IMR-90 (cell line): ENCODE measurements at regions not wholly inside any gene's neighbourhood (a gene's known extent, or its start where the extent isn't known, plus 50 kb on each side); places are given as distances from the start of the nearest gene placed in this dataset.

Experiments
- ATAC-seq: fragments of 200-7000 bp; cut with Tn5 transposase; 2 replicates; pipeline ENCODE4 v1.9.1; 2020; ENCODE audit warnings: low read depth, mild to moderate bottlenecking, moderate library complexity
- BruUV-seq: library from RNA; stranded (reverse); fragments of 400-500 nt; replicated peaks from 2 replicates; lab custom pipeline; 2021; lab: Mats Ljungman, UMichigan
- CTCF ChIA-PET: fragments of 300-600 bp; formaldehyde crosslinking; extraction: SDS; loops from one replicate; lab custom pipeline; 2021; ENCODE audit warnings: antibody characterized with exemption; lab: Yijun Ruan, JAX
- POLR2A ChIA-PET: fragments of 300-600 bp; sonication (Branson Sonifier 250); formaldehyde crosslinking; loops from one replicate; lab custom pipeline; 2022; ENCODE audit warnings: antibody characterized with exemption; ENCODE audit not compliant: unreplicated experiment; lab: Charles Lee
- DNase-seq: peaks from one replicate; pipeline ENCODE4 v3.0.0; 2013
- H2AFZ ChIP-seq: replicated peaks from 2 replicates; pipeline ENCODE3; 2013; ENCODE audit warnings: low read length, mild to moderate bottlenecking; ENCODE audit not compliant: poor library complexity
- H2AK5ac ChIP-seq: 2 replicates; pipeline ENCODE4 v1.6.1; 2013; ENCODE audit warnings: low read depth, low read length, inconsistent platforms
- H2AK9ac ChIP-seq: replicated peaks from 2 replicates; pipeline ENCODE3; 2013; ENCODE audit warnings: mild to moderate bottlenecking, low read depth, low read length, moderate library complexity; ENCODE audit not compliant: poor library complexity
- H2BK120ac ChIP-seq: 2 replicates; pipeline ENCODE4 v1.6.1; 2013; ENCODE audit warnings: low read depth, low read length, inconsistent platforms
- H2BK15ac ChIP-seq: 3 replicates; pipeline ENCODE4 v1.6.1; 2013; ENCODE audit warnings: low read depth, low read length, inconsistent platforms
- H2BK20ac ChIP-seq: 2 replicates; pipeline ENCODE4 v1.6.1; 2013; ENCODE audit warnings: low read depth, mild to moderate bottlenecking, inconsistent platforms, low read length, moderate library complexity
- H2BK5ac ChIP-seq: 2 replicates; pipeline ENCODE4 v1.6.1; 2013; ENCODE audit warnings: mild to moderate bottlenecking, low read depth, low read length, inconsistent platforms; ENCODE audit not compliant: poor library complexity, severe bottlenecking
- H3K14ac ChIP-seq: replicated peaks from 2 replicates; pipeline ENCODE4 v1.6.1; 2013; ENCODE audit warnings: low read depth, low read length, inconsistent platforms
- H3K18ac ChIP-seq: 2 replicates; pipeline ENCODE4 v1.6.1; 2013; ENCODE audit warnings: low read depth, low read length, control low read depth
- H3K23ac ChIP-seq: 2 replicates; pipeline ENCODE4 v1.6.1; 2013; ENCODE audit warnings: low read depth, low read length, inconsistent platforms
- H3K27ac ChIP-seq: 2 replicates; pipeline ENCODE4 v1.5.1; 2013; ENCODE audit warnings: mild to moderate bottlenecking, control low read depth, low read length; ENCODE audit not compliant: insufficient read depth
- H3K27me3 ChIP-seq: 2 replicates; pipeline ENCODE4 v1.6.1; 2013; ENCODE audit warnings: low read length; ENCODE audit not compliant: control insufficient read depth, insufficient read depth
- H3K36me3 ChIP-seq: 2 replicates; pipeline ENCODE4 v1.6.1; 2013; ENCODE audit warnings: low read length, mixed read lengths; ENCODE audit not compliant: control insufficient read depth, insufficient read depth
- H3K4ac ChIP-seq: 2 replicates; pipeline ENCODE4 v1.6.1; 2013; ENCODE audit warnings: low read depth, low read length, inconsistent platforms
- H3K4me1 ChIP-seq: 2 replicates; pipeline ENCODE4 v1.6.1; 2013; ENCODE audit warnings: low read length, mixed read lengths; ENCODE audit not compliant: control insufficient read depth, insufficient read depth
- H3K4me2 ChIP-seq: 2 replicates; pipeline ENCODE4 v1.6.1; 2013; ENCODE audit warnings: low read depth, mild to moderate bottlenecking, control low read depth, low read length, moderate library complexity
- H3K4me3 ChIP-seq: 2 replicates; pipeline ENCODE4 v1.5.1; 2013; ENCODE audit warnings: low read depth, mild to moderate bottlenecking, control low read depth, low read length, moderate library complexity; ENCODE audit not compliant: insufficient read depth
- H3K56ac ChIP-seq: 2 replicates; pipeline ENCODE4 v1.6.1; 2013; ENCODE audit warnings: low read length, inconsistent platforms; ENCODE audit not compliant: insufficient read depth; ENCODE audit errors: extremely low read depth
- H3K79me1 ChIP-seq, 2 experiments: 2 replicates each; pipeline ENCODE4 v1.6.1; 2013; ENCODE audit warnings: low read length in 2 of 2, inconsistent platforms in 1 of 2, low read depth in 1 of 2
- H3K9ac ChIP-seq: 2 replicates; pipeline ENCODE4 v1.6.1; 2013; ENCODE audit warnings: low read depth, low read length, control low read depth
- H3K9me1 ChIP-seq: 2 replicates; pipeline ENCODE4 v1.6.1; 2013; ENCODE audit warnings: low read length, inconsistent platforms; ENCODE audit not compliant: insufficient read depth
- H3K9me3 ChIP-seq: 2 replicates; pipeline ENCODE4 v1.6.1; 2013; ENCODE audit warnings: low read length; ENCODE audit not compliant: control insufficient read depth, insufficient read depth
- H4K20me1 ChIP-seq: 2 replicates; pipeline ENCODE4 v1.6.1; 2013; ENCODE audit warnings: low read length, inconsistent platforms; ENCODE audit not compliant: insufficient read depth
- H4K5ac ChIP-seq: 2 replicates; pipeline ENCODE4 v1.6.1; 2013; ENCODE audit warnings: mild to moderate bottlenecking, low read depth, low read length, control low read depth
- H4K8ac ChIP-seq, 2 experiments: 2 replicates each; pipeline ENCODE4 v1.6.1; 2013; ENCODE audit warnings: low read depth in 2 of 2, low read length in 2 of 2, control low read depth in 1 of 2, inconsistent platforms in 1 of 2
- H4K91ac ChIP-seq: 2 replicates; pipeline ENCODE4 v1.6.1; 2013; ENCODE audit warnings: low read depth, low read length, inconsistent platforms; ENCODE audit not compliant: insufficient read depth
- CEBPB ChIP-seq: IDR thresholded peaks from 2 replicates; pipeline ENCODE4 v1.6.1; 2012; ENCODE audit warnings: low read depth, low read length, improper control_type of control experiment
- CHD1 ChIP-seq: IDR thresholded peaks from 2 replicates; pipeline ENCODE4 v1.6.1; 2012; ENCODE audit warnings: low read depth, low read length, improper control_type of control experiment
- FOS ChIP-seq: fragments of 150-350 bp; IDR thresholded peaks from 2 replicates; pipeline ENCODE4 v1.6.1; 2016; ENCODE audit warnings: low read depth, low read length
- MAFK ChIP-seq: IDR thresholded peaks from 2 replicates; pipeline ENCODE4 v1.6.1; 2012; ENCODE audit warnings: low read depth, low read length, improper control_type of control experiment
- MXI1 ChIP-seq: IDR thresholded peaks from 2 replicates; pipeline ENCODE4 v1.6.1; 2012; ENCODE audit warnings: low read depth, mild to moderate bottlenecking, low read length, moderate library complexity, borderline replicate concordance
- POLR2A ChIP-seq: IDR thresholded peaks from 2 replicates; pipeline ENCODE4 v1.6.1; 2012; ENCODE audit warnings: mild to moderate bottlenecking, low read depth, low read length
- RAD21 ChIP-seq: IDR thresholded peaks from 2 replicates; pipeline ENCODE4 v1.6.1; 2012; ENCODE audit warnings: low read length, improper control_type of control experiment
- RFX5 ChIP-seq: IDR thresholded peaks from 2 replicates; pipeline ENCODE4 v1.8.0; 2012; ENCODE audit warnings: low read depth, mild to moderate bottlenecking, low read length, moderate library complexity
- WGBS, 2 experiments: methylation state at CpG; one replicate each; pipeline versions ENCODE4 v1.1.5 to v1.1.7; 2013; ENCODE audit warnings: missing lambda C conversion rate in 2 of 2; ENCODE audit not compliant: insufficient read length in 1 of 2; ENCODE audit errors: extremely low coverage in 2 of 2; 5-methylcytosine and 5-hydroxymethylcytosine counted together
- dilution Hi-C: fragments of 300-500 bp; cut with HindIII; formaldehyde crosslinking; loops from one replicate; pipeline ENCODE4 v1.14.3; 2018; ENCODE audit warnings: low sequenced_read_pairs; ENCODE audit not compliant: unreplicated experiment
- in situ Hi-C: fragments of 300-500 bp; cut with MboI; formaldehyde crosslinking; loops from 3 replicates; pipeline ENCODE4 v1.14.3; 2019; ENCODE audit warnings: low sequenced_read_pairs, inconsistent platforms, mixed read lengths
- intact Hi-C: fragments of 100-400 bp; cut with micrococcal nuclease; formaldehyde crosslinking; loops from 2 replicates; pipeline ENCODE4 v1.10.0; 2022

- WGBS, 2 experiments, result no CpG with 5 or more reads among the region's 5 CpGs
- H3K4me2 ChIP-seq, result no peak overlapping the region
- no peaks in the 10 kb centered on the region for H3K9me3 ChIP-seq
- no peak overlapping the region for H2BK15ac ChIP-seq
- ATAC-seq (no peak), DNase-seq (no peak)
- H3K56ac ChIP-seq, result no peak overlapping the region
- H4K20me1 ChIP-seq, result no peaks in the 10 kb centered on the region
- H2AFZ ChIP-seq, result no peak overlapping the region
- H3K79me1 ChIP-seq, result no peaks in the 10 kb centered on the region
- H3K14ac ChIP-seq, result no peak overlapping the region
- H2BK20ac ChIP-seq, result no peak overlapping the region
- dilution Hi-C loops, result no loop called here
- no peak overlapping the region for H2AK9ac ChIP-seq
- no peak for TF ChIP-seq RFX5
- TF ChIP-seq MXI1, result no peak
- TF ChIP-seq FOS, result no peak
- TF ChIP-seq CHD1, result no peak
- TF ChIP-seq MAFK, result no peak
- TF ChIP-seq RAD21, result no peak
- no peak for TF ChIP-seq POLR2A
- no peak for TF ChIP-seq CEBPB
- H2AK5ac ChIP-seq, result no peak overlapping the region
- no peak overlapping the region for H3K9ac ChIP-seq
- no peak overlapping the region for H4K91ac ChIP-seq
- in situ Hi-C loops, result no loop called here
- no peak overlapping the region for H3K18ac ChIP-seq
- no peaks in the 10 kb centered on the region for H3K9me1 ChIP-seq
- H3K36me3 ChIP-seq, result no peaks in the 10 kb centered on the region
- H2BK5ac ChIP-seq, result no peak overlapping the region
- H3K4me1 ChIP-seq, result no peaks in the 10 kb centered on the region
- no peak overlapping the region for H3K4ac ChIP-seq
- H4K5ac ChIP-seq, result no peak overlapping the region
- H2BK120ac ChIP-seq, result no peak overlapping the region
- POLR2A ChIA-PET, result no interaction called here
- no TSS peak for BruUV-seq
- H3K27me3 ChIP-seq, result peaks cover 23% of the 10 kb centered on the region
- intact Hi-C loops, result no loop called here
- no peak overlapping the region for H4K8ac ChIP-seq
- no peak overlapping the region for H3K23ac ChIP-seq
- H3K27ac ChIP-seq, result no peak overlapping the region
- CTCF ChIA-PET, result no interaction called here
- no peak overlapping the region for H3K4me3 ChIP-seq
Measured at GRCh38 chr2:204110751-204111516, 174.4 kb downstream of the ICOS start.
